IMR-90 (cell line): ENCODE measurements at regions not wholly inside any gene's neighbourhood (a gene's known extent, or its start where the extent isn't known, plus 50 kb on each side); places are given as distances from the start of the nearest gene placed in this dataset.

Source experiments
- ATAC-seq: fragments of 200-7000 bp; cut with Tn5 transposase; 2 replicates; pipeline ENCODE4 v1.9.1; 2020; ENCODE audit warnings: low read depth, mild to moderate bottlenecking, moderate library complexity
- BruUV-seq: library from RNA; stranded (reverse); fragments of 400-500 nt; replicated peaks from 2 replicates; lab custom pipeline; 2021; lab: Mats Ljungman, UMichigan
- CTCF ChIA-PET: fragments of 300-600 bp; formaldehyde crosslinking; extraction: SDS; loops from one replicate; lab custom pipeline; 2021; ENCODE audit warnings: antibody characterized with exemption; lab: Yijun Ruan, JAX
- POLR2A ChIA-PET: fragments of 300-600 bp; sonication (Branson Sonifier 250); formaldehyde crosslinking; loops from one replicate; lab custom pipeline; 2022; ENCODE audit warnings: antibody characterized with exemption; ENCODE audit not compliant: unreplicated experiment; lab: Charles Lee
- DNase-seq: peaks from one replicate; pipeline ENCODE4 v3.0.0; 2013
- H2AFZ ChIP-seq: replicated peaks from 2 replicates; pipeline ENCODE3; 2013; ENCODE audit warnings: low read length, mild to moderate bottlenecking; ENCODE audit not compliant: poor library complexity
- H2AK5ac ChIP-seq: 2 replicates; pipeline ENCODE4 v1.6.1; 2013; ENCODE audit warnings: low read depth, low read length, inconsistent platforms
- H2AK9ac ChIP-seq: replicated peaks from 2 replicates; pipeline ENCODE3; 2013; ENCODE audit warnings: mild to moderate bottlenecking, low read depth, low read length, moderate library complexity; ENCODE audit not compliant: poor library complexity
- H2BK120ac ChIP-seq: 2 replicates; pipeline ENCODE4 v1.6.1; 2013; ENCODE audit warnings: low read depth, low read length, inconsistent platforms
- H2BK15ac ChIP-seq: 3 replicates; pipeline ENCODE4 v1.6.1; 2013; ENCODE audit warnings: low read depth, low read length, inconsistent platforms
- H2BK20ac ChIP-seq: 2 replicates; pipeline ENCODE4 v1.6.1; 2013; ENCODE audit warnings: low read depth, mild to moderate bottlenecking, inconsistent platforms, low read length, moderate library complexity
- H2BK5ac ChIP-seq: 2 replicates; pipeline ENCODE4 v1.6.1; 2013; ENCODE audit warnings: mild to moderate bottlenecking, low read depth, low read length, inconsistent platforms; ENCODE audit not compliant: poor library complexity, severe bottlenecking
- H3K14ac ChIP-seq: replicated peaks from 2 replicates; pipeline ENCODE4 v1.6.1; 2013; ENCODE audit warnings: low read depth, low read length, inconsistent platforms
- H3K18ac ChIP-seq: 2 replicates; pipeline ENCODE4 v1.6.1; 2013; ENCODE audit warnings: low read depth, low read length, control low read depth
- H3K23ac ChIP-seq: 2 replicates; pipeline ENCODE4 v1.6.1; 2013; ENCODE audit warnings: low read depth, low read length, inconsistent platforms
- H3K27ac ChIP-seq: 2 replicates; pipeline ENCODE4 v1.5.1; 2013; ENCODE audit warnings: mild to moderate bottlenecking, control low read depth, low read length; ENCODE audit not compliant: insufficient read depth
- H3K27me3 ChIP-seq: 2 replicates; pipeline ENCODE4 v1.6.1; 2013; ENCODE audit warnings: low read length; ENCODE audit not compliant: control insufficient read depth, insufficient read depth
- H3K36me3 ChIP-seq: 2 replicates; pipeline ENCODE4 v1.6.1; 2013; ENCODE audit warnings: low read length, mixed read lengths; ENCODE audit not compliant: control insufficient read depth, insufficient read depth
- H3K4ac ChIP-seq: 2 replicates; pipeline ENCODE4 v1.6.1; 2013; ENCODE audit warnings: low read depth, low read length, inconsistent platforms
- H3K4me1 ChIP-seq: 2 replicates; pipeline ENCODE4 v1.6.1; 2013; ENCODE audit warnings: low read length, mixed read lengths; ENCODE audit not compliant: control insufficient read depth, insufficient read depth
- H3K4me2 ChIP-seq: 2 replicates; pipeline ENCODE4 v1.6.1; 2013; ENCODE audit warnings: low read depth, mild to moderate bottlenecking, control low read depth, low read length, moderate library complexity
- H3K4me3 ChIP-seq: 2 replicates; pipeline ENCODE4 v1.5.1; 2013; ENCODE audit warnings: low read depth, mild to moderate bottlenecking, control low read depth, low read length, moderate library complexity; ENCODE audit not compliant: insufficient read depth
- H3K56ac ChIP-seq: 2 replicates; pipeline ENCODE4 v1.6.1; 2013; ENCODE audit warnings: low read length, inconsistent platforms; ENCODE audit not compliant: insufficient read depth; ENCODE audit errors: extremely low read depth
- H3K79me1 ChIP-seq, 2 experiments: 2 replicates each; pipeline ENCODE4 v1.6.1; 2013; ENCODE audit warnings: low read length in 2 of 2, inconsistent platforms in 1 of 2, low read depth in 1 of 2
- H3K9ac ChIP-seq: 2 replicates; pipeline ENCODE4 v1.6.1; 2013; ENCODE audit warnings: low read depth, low read length, control low read depth
- H3K9me1 ChIP-seq: 2 replicates; pipeline ENCODE4 v1.6.1; 2013; ENCODE audit warnings: low read length, inconsistent platforms; ENCODE audit not compliant: insufficient read depth
- H3K9me3 ChIP-seq: 2 replicates; pipeline ENCODE4 v1.6.1; 2013; ENCODE audit warnings: low read length; ENCODE audit not compliant: control insufficient read depth, insufficient read depth
- H4K20me1 ChIP-seq: 2 replicates; pipeline ENCODE4 v1.6.1; 2013; ENCODE audit warnings: low read length, inconsistent platforms; ENCODE audit not compliant: insufficient read depth
- H4K5ac ChIP-seq: 2 replicates; pipeline ENCODE4 v1.6.1; 2013; ENCODE audit warnings: mild to moderate bottlenecking, low read depth, low read length, control low read depth
- H4K8ac ChIP-seq, 2 experiments: 2 replicates each; pipeline ENCODE4 v1.6.1; 2013; ENCODE audit warnings: low read depth in 2 of 2, low read length in 2 of 2, control low read depth in 1 of 2, inconsistent platforms in 1 of 2
- H4K91ac ChIP-seq: 2 replicates; pipeline ENCODE4 v1.6.1; 2013; ENCODE audit warnings: low read depth, low read length, inconsistent platforms; ENCODE audit not compliant: insufficient read depth
- CEBPB ChIP-seq: IDR thresholded peaks from 2 replicates; pipeline ENCODE4 v1.6.1; 2012; ENCODE audit warnings: low read depth, low read length, improper control_type of control experiment
- CHD1 ChIP-seq: IDR thresholded peaks from 2 replicates; pipeline ENCODE4 v1.6.1; 2012; ENCODE audit warnings: low read depth, low read length, improper control_type of control experiment
- MAFK ChIP-seq: IDR thresholded peaks from 2 replicates; pipeline ENCODE4 v1.6.1; 2012; ENCODE audit warnings: low read depth, low read length, improper control_type of control experiment
- MXI1 ChIP-seq: IDR thresholded peaks from 2 replicates; pipeline ENCODE4 v1.6.1; 2012; ENCODE audit warnings: low read depth, mild to moderate bottlenecking, low read length, moderate library complexity, borderline replicate concordance
- NFE2L2 ChIP-seq: fragments of 150-350 bp; IDR thresholded peaks from 2 replicates; pipeline ENCODE4 v1.6.1; 2016; ENCODE audit warnings: low read depth, mild to moderate bottlenecking, low read length
- POLR2A ChIP-seq: IDR thresholded peaks from 2 replicates; pipeline ENCODE4 v1.6.1; 2012; ENCODE audit warnings: mild to moderate bottlenecking, low read depth, low read length
- RFX5 ChIP-seq: IDR thresholded peaks from 2 replicates; pipeline ENCODE4 v1.8.0; 2012; ENCODE audit warnings: low read depth, mild to moderate bottlenecking, low read length, moderate library complexity
- WGBS, 2 experiments: methylation state at CpG; one replicate each; pipeline versions ENCODE4 v1.1.5 to v1.1.7; 2013; ENCODE audit warnings: missing lambda C conversion rate in 2 of 2; ENCODE audit not compliant: insufficient read length in 1 of 2; ENCODE audit errors: extremely low coverage in 2 of 2; 5-methylcytosine and 5-hydroxymethylcytosine counted together
- dilution Hi-C: fragments of 300-500 bp; cut with HindIII; formaldehyde crosslinking; loops from one replicate; pipeline ENCODE4 v1.14.3; 2018; ENCODE audit warnings: low sequenced_read_pairs; ENCODE audit not compliant: unreplicated experiment
- in situ Hi-C: fragments of 300-500 bp; cut with MboI; formaldehyde crosslinking; loops from 3 replicates; pipeline ENCODE4 v1.14.3; 2019; ENCODE audit warnings: low sequenced_read_pairs, inconsistent platforms, mixed read lengths
- intact Hi-C: fragments of 100-400 bp; cut with micrococcal nuclease; formaldehyde crosslinking; loops from 2 replicates; pipeline ENCODE4 v1.10.0; 2022
- TF ChIP-seq, protein P1 (sequence below): conservative IDR thresholded peaks from 2 replicates; pipeline ENCODE4 v1.5.1; 2012; ENCODE audit warnings: mild to moderate bottlenecking, low read depth, low read length, improper control_type of control experiment

DNA sequence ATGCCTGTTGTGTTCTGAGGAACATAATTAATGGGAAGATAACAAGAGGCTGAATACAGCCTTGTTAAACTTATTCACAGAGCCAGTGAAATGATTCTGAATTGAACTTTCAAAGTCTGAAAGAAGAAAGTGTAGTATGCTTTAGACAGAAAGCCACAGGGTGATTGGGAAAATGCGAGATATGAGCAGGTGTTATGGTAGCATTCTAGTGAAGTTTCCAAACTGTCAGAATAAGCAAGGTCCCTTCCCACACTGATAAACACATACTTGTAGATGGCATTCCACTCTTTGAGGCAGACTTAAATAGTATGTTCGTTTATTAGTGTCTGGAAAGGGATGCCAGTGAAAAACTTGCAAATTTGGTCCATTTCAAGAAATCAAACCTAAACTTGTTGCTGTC lies 70.5 kb upstream of the ITPRID2 start:
- no peaks in the 10 kb centered on the region for H3K27me3 ChIP-seq
- H3K9ac ChIP-seq = no peak overlapping the region
- no peak overlapping the region for H4K8ac ChIP-seq
- no peak overlapping the region for H3K56ac ChIP-seq
- no peak for TF ChIP-seq CEBPB
- TF ChIP-seq NFE2L2 = no peak
- TF ChIP-seq RFX5 = no peak
- TF ChIP-seq, protein P1, sequence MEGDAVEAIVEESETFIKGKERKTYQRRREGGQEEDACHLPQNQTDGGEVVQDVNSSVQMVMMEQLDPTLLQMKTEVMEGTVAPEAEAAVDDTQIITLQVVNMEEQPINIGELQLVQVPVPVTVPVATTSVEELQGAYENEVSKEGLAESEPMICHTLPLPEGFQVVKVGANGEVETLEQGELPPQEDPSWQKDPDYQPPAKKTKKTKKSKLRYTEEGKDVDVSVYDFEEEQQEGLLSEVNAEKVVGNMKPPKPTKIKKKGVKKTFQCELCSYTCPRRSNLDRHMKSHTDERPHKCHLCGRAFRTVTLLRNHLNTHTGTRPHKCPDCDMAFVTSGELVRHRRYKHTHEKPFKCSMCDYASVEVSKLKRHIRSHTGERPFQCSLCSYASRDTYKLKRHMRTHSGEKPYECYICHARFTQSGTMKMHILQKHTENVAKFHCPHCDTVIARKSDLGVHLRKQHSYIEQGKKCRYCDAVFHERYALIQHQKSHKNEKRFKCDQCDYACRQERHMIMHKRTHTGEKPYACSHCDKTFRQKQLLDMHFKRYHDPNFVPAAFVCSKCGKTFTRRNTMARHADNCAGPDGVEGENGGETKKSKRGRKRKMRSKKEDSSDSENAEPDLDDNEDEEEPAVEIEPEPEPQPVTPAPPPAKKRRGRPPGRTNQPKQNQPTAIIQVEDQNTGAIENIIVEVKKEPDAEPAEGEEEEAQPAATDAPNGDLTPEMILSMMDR = no peak
- no peak for TF ChIP-seq CHD1
- TF ChIP-seq POLR2A = no peak
- TF ChIP-seq MAFK = no peak
- TF ChIP-seq MXI1 = no peak
- DNase-seq (no peak), ATAC-seq (no peak)
- no peak overlapping the region for H3K4me2 ChIP-seq
- no peak overlapping the region for H2AK9ac ChIP-seq
- H3K14ac ChIP-seq = no peak overlapping the region
- no peak overlapping the region for H4K5ac ChIP-seq
- WGBS, 2 experiments = no CpG with 5 or more reads among the region's 2 CpGs
- POLR2A ChIA-PET = interaction anchor here (0.7 kb wide), 1 partner anchor 40 kb away, joined by 3 read pairs; no protein-coding TSS in a partner anchor
- intact Hi-C loops (no loop called here), in situ Hi-C loops (no loop called here), dilution Hi-C loops (no loop called here)
- no peaks in the 10 kb centered on the region for H3K4me1 ChIP-seq
- no peak overlapping the region for H2BK20ac ChIP-seq
- no peak overlapping the region for H3K4me3 ChIP-seq
- no peaks in the 10 kb centered on the region for H3K36me3 ChIP-seq
- H3K79me1 ChIP-seq = no peaks in the 10 kb centered on the region
- no TSS peak for BruUV-seq
- no peaks in the 10 kb centered on the region for H3K9me1 ChIP-seq
- no peak overlapping the region for H2BK15ac ChIP-seq
- H4K20me1 ChIP-seq = no peaks in the 10 kb centered on the region
- H3K23ac ChIP-seq = no peak overlapping the region
- no peak overlapping the region for H2AFZ ChIP-seq
- H3K9me3 ChIP-seq = no peaks in the 10 kb centered on the region
- H2BK120ac ChIP-seq = no peak overlapping the region
- no peak overlapping the region for H3K18ac ChIP-seq
- H2BK5ac ChIP-seq = no peak overlapping the region
- H4K91ac ChIP-seq = no peak overlapping the region
- no peak overlapping the region for H3K27ac ChIP-seq
- H2AK5ac ChIP-seq = no peak overlapping the region
- CTCF ChIA-PET = no interaction called here
- no peak overlapping the region for H3K4ac ChIP-seq
